ENCODE measurements at regions not wholly inside any gene's neighbourhood (a gene's known extent, or its start where the extent isn't known, plus 50 kb on each side); places are given as distances from the start of the nearest gene placed in this dataset.

- intact Hi-C loops (cut with micrococcal nuclease; ENCODE audit: unreplicated experiment), result no loop called here
- no peak for TF ChIP-seq CTCF (IDR thresholded peaks at IDR 0.05; ENCODE audit: unreplicated experiment)
- no peak for DNase-seq
- no peaks in the 10 kb centered on the region for H3K4me1 Mint-ChIP-seq (ENCODE audit: low read depth, unreplicated experiment)
- H3K36me3 Mint-ChIP-seq (ENCODE audit: insufficient read depth, unreplicated experiment), result no peaks in the 10 kb centered on the region
- H3K4me3 Mint-ChIP-seq (ENCODE audit: low read depth, unreplicated experiment), result no peak overlapping the region
- H3K9me3 Mint-ChIP-seq (ENCODE audit: low read depth, unreplicated experiment), result peaks cover 11% of the 10 kb centered on the region
- CTCF ChIA-PET, result no interaction called here
- BruUV-seq (replicated peaks), result no TSS peak
- H3K27me3 Mint-ChIP-seq (ENCODE audit: unreplicated experiment), result peaks cover 33% of the 10 kb centered on the region
- H3K27ac Mint-ChIP-seq (ENCODE audit: unreplicated experiment), result no peak overlapping the region
These were observed 130.1 kb upstream of the INHBA start for GRCh38 chr7:41832941-41833340.

- TF ChIP-seq CTCF (IDR thresholded peaks at IDR 0.05; ENCODE audit: unreplicated experiment), result no peak
- no peak for DNase-seq
- CTCF ChIA-PET, result no interaction called here
- Mint-ChIP-seq H3K27ac (ENCODE audit: unreplicated experiment) (no peak overlapping the region), H3K9me3 (ENCODE audit: low read depth, unreplicated experiment) (peaks cover 6% of the 10 kb centered on the region), H3K36me3 (ENCODE audit: insufficient read depth, unreplicated experiment) (no peaks in the 10 kb centered on the region), H3K4me1 (ENCODE audit: low read depth, unreplicated experiment) (no peaks in the 10 kb centered on the region), H3K4me3 (ENCODE audit: low read depth, unreplicated experiment) (no peak overlapping the region), H3K27me3 (ENCODE audit: unreplicated experiment) (peaks cover 35% of the 10 kb centered on the region)
- BruUV-seq (replicated peaks), result no TSS peak
- intact Hi-C loops (cut with micrococcal nuclease; ENCODE audit: unreplicated experiment), result no loop called here
These were observed 127.4 kb upstream of the INHBA start for GRCh38 chr7:41830271-41830670.

- Mint-ChIP-seq H3K36me3 (ENCODE audit: insufficient read depth, unreplicated experiment) (no peaks in the 10 kb centered on the region), H3K27me3 (ENCODE audit: unreplicated experiment) (peaks cover 35% of the 10 kb centered on the region), H3K4me1 (ENCODE audit: low read depth, unreplicated experiment) (no peaks in the 10 kb centered on the region), H3K27ac (ENCODE audit: unreplicated experiment) (no peak overlapping the region), H3K4me3 (ENCODE audit: low read depth, unreplicated experiment) (no peak overlapping the region), H3K9me3 (ENCODE audit: low read depth, unreplicated experiment) (peaks cover 6% of the 10 kb centered on the region)
- no TSS peak for BruUV-seq (replicated peaks)
- no peak for TF ChIP-seq CTCF (IDR thresholded peaks at IDR 0.05; ENCODE audit: unreplicated experiment)
- DNase-seq, result no peak
- CTCF ChIA-PET, result no interaction called here
- intact Hi-C loops (cut with micrococcal nuclease; ENCODE audit: unreplicated experiment), result no loop called here
These were observed 126.0 kb upstream of the INHBA start for GRCh38 chr7:41828911-41829310.

- DNase-seq, result no peak
- no peak for TF ChIP-seq CTCF (IDR thresholded peaks at IDR 0.05; ENCODE audit: unreplicated experiment)
- CTCF ChIA-PET, result no interaction called here
- H3K4me3 Mint-ChIP-seq (ENCODE audit: low read depth, unreplicated experiment), result no peak overlapping the region
- no peaks in the 10 kb centered on the region for H3K4me1 Mint-ChIP-seq (ENCODE audit: low read depth, unreplicated experiment)
- H3K27ac Mint-ChIP-seq (ENCODE audit: unreplicated experiment), result no peak overlapping the region
- H3K36me3 Mint-ChIP-seq (ENCODE audit: insufficient read depth, unreplicated experiment), result no peaks in the 10 kb centered on the region
- intact Hi-C loops (cut with micrococcal nuclease; ENCODE audit: unreplicated experiment), result no loop called here
- BruUV-seq (replicated peaks), result no TSS peak
- peaks cover 8% of the 10 kb centered on the region for H3K9me3 Mint-ChIP-seq (ENCODE audit: low read depth, unreplicated experiment)
- peaks cover 46% of the 10 kb centered on the region for H3K27me3 Mint-ChIP-seq (ENCODE audit: unreplicated experiment)
These were observed 123.8 kb upstream of the INHBA start for GRCh38 chr7:41826641-41827040.

Measured in Calu3 (cell line).